HG03064 (cell line): ENCODE measurements at regions not wholly inside any gene's neighbourhood (a gene's known extent, or its start where the extent isn't known, plus 50 kb on each side); places are given as distances from the start of the nearest gene placed in this dataset.

Experiments used
- ATAC-seq: cut with Tn5 transposase; IDR thresholded peaks from one replicate; pipeline ENCODE4 v1.9.1; 2021; ENCODE audit warnings: low read depth; ENCODE audit not compliant: unreplicated experiment

GRCh38 chr14:83798421-83798820 is 1731.5 kb upstream of the FLRT2 start:
- ATAC-seq: no peak

GRCh38 chr14:83799233-83799632 is 1730.7 kb upstream of the FLRT2 start:
- ATAC-seq: no peak

GRCh38 chr14:83814896-83815295 is 1715.0 kb upstream of the FLRT2 start:
- no peak for ATAC-seq

- no peak for ATAC-seq
Observed at GRCh38 chr14:83816761-83817160, 1713.2 kb upstream of the FLRT2 start.

- no peak for ATAC-seq
Observed at GRCh38 chr14:83825843-83826242, 1704.1 kb upstream of the FLRT2 start.

- no peak for ATAC-seq
Observed at GRCh38 chr14:83826838-83827237, 1703.1 kb upstream of the FLRT2 start.

- no peak for ATAC-seq
Observed at GRCh38 chr14:83827383-83827782, 1702.6 kb upstream of the FLRT2 start.

GRCh38 chr14:83828406-83828805 is 1701.5 kb upstream of the FLRT2 start:
- ATAC-seq: no peak

- ATAC-seq: no peak
Observed at GRCh38 chr14:83830316-83830715, 1699.6 kb upstream of the FLRT2 start.

- ATAC-seq: no peak
Observed at GRCh38 chr14:83838226-83838625, 1691.7 kb upstream of the FLRT2 start.

GRCh38 chr14:83842547-83842946 is 1687.4 kb upstream of the FLRT2 start:
- ATAC-seq: no peak

- no peak for ATAC-seq
Observed at GRCh38 chr14:83847102-83847501, 1682.8 kb upstream of the FLRT2 start.

- no peak for ATAC-seq
Observed at GRCh38 chr14:83850092-83850491, 1679.9 kb upstream of the FLRT2 start.

GRCh38 chr14:83856334-83856733 is 1673.6 kb upstream of the FLRT2 start:
- no peak for ATAC-seq

GRCh38 chr14:83860631-83861155 is 1669.3 kb upstream of the FLRT2 start:
- no peak for ATAC-seq

- ATAC-seq: no peak
Observed at GRCh38 chr14:83863042-83863774, 1666.7 kb upstream of the FLRT2 start.

- ATAC-seq: no peak
Observed at GRCh38 chr14:83864106-83864505, 1665.8 kb upstream of the FLRT2 start.

- ATAC-seq: no peak
Observed at GRCh38 chr14:83867566-83868225, 1662.2 kb upstream of the FLRT2 start.

GRCh38 chr14:83870546-83871270 is 1659.2 kb upstream of the FLRT2 start:
- ATAC-seq: no peak

GRCh38 chr14:83873669-83874068 is 1656.3 kb upstream of the FLRT2 start:
- ATAC-seq: no peak

GRCh38 chr14:83874662-83875061 is 1655.3 kb upstream of the FLRT2 start:
- no peak for ATAC-seq
